Liver (tissue), 8 donors: ENCODE measurements at regions not wholly inside any gene's neighbourhood (a gene's known extent, or its start where the extent isn't known, plus 50 kb on each side); places are given as distances from the start of the nearest gene placed in this dataset.

Experiments
- DNase-seq: peaks from one replicate; pipeline ENCODE4 v3.0.0-alpha.2; 2017; ENCODE audit warnings: low spot score
- H3K27ac ChIP-seq, 2 donors: one replicate each; pipeline ENCODE4 v1.7.0; 2013; ENCODE audit warnings: inconsistent platforms in 2 of 2, low read length in 2 of 2, control low read depth in 1 of 2, low read depth in 1 of 2, mild to moderate bottlenecking in 1 of 2
- H3K27me3 ChIP-seq, 4 donors: one replicate each; pipeline versions ENCODE4 v1.6.1 to v1.7.0; 2013; ENCODE audit warnings: low read length in 3 of 4, inconsistent platforms in 1 of 4, mild to moderate bottlenecking in 1 of 4, moderate library complexity in 1 of 4; ENCODE audit not compliant: control insufficient read depth in 4 of 4, insufficient read depth in 4 of 4
- H3K36me3 ChIP-seq, 4 donors: one replicate each; pipeline versions ENCODE4 v1.6.1 to v1.7.0; 2013; ENCODE audit warnings: low read length in 3 of 4, mild to moderate bottlenecking in 3 of 4, low read depth in 1 of 4, moderate library complexity in 1 of 4; ENCODE audit not compliant: control insufficient read depth in 4 of 4, insufficient read depth in 3 of 4
- H3K4me1 ChIP-seq, 4 donors: one replicate each; pipeline versions ENCODE4 v1.6.1 to v1.7.0; 2013; ENCODE audit warnings: low read length in 3 of 4, mild to moderate bottlenecking in 3 of 4, moderate library complexity in 1 of 4; ENCODE audit not compliant: control insufficient read depth in 4 of 4, insufficient read depth in 4 of 4
- H3K4me3 ChIP-seq, 3 donors: one replicate each; pipeline versions ENCODE4 v1.6.1 to v1.7.0; 2013; ENCODE audit warnings: low read length in 3 of 3, control low read depth in 1 of 3, low read depth in 1 of 3, mild to moderate bottlenecking in 1 of 3
- H3K9ac ChIP-seq, 2 donors: one replicate each; pipeline ENCODE4 v1.7.0; 2013; ENCODE audit warnings: low read length in 2 of 2, mild to moderate bottlenecking in 2 of 2, moderate library complexity in 2 of 2, control low read depth in 1 of 2, low read depth in 1 of 2
- H3K9me3 ChIP-seq, 4 donors: one replicate each; pipeline versions ENCODE4 v1.6.1 to v1.7.0; 2013; ENCODE audit warnings: low read length in 3 of 4; ENCODE audit not compliant: control insufficient read depth in 4 of 4
- ATF3 ChIP-seq: IDR thresholded peaks from 2 replicates; pipeline ENCODE4 v1.6.1; 2016; ENCODE audit warnings: antibody characterized with exemption
- CTCF ChIP-seq: fragments of 150-350 bp; IDR thresholded peaks from 2 replicates; pipeline ENCODE4 v1.5.1; 2017; ENCODE audit warnings: improper control_type of control experiment, low read depth, low read length; ENCODE audit not compliant: missing input control
- EGR1 ChIP-seq, 2 donors: IDR thresholded peaks; 2 replicates each; pipeline ENCODE4 v1.6.1; 2016 to 2018; ENCODE audit warnings: antibody characterized with exemption in 2 of 2, low read depth in 2 of 2
- FOXA1 ChIP-seq: IDR thresholded peaks from 2 replicates; pipeline ENCODE4 v1.6.1; 2016; ENCODE audit warnings: antibody characterized with exemption
- FOXA2 ChIP-seq: IDR thresholded peaks from 2 replicates; pipeline ENCODE4 v1.6.1; 2016; ENCODE audit warnings: antibody characterized with exemption
- GABPA ChIP-seq, 2 donors: IDR thresholded peaks in 1 of 2; conservative IDR thresholded peaks in 1 of 2; 2 replicates each; pipeline ENCODE4 v1.6.1; 2016; ENCODE audit warnings: antibody characterized with exemption in 2 of 2, mild to moderate bottlenecking in 1 of 2, moderate library complexity in 1 of 2
- HNF4A ChIP-seq, 2 donors: conservative IDR thresholded peaks; 2 replicates each; pipeline ENCODE4 v1.6.1; 2016; ENCODE audit warnings: antibody characterized with exemption in 2 of 2, mild to moderate bottlenecking in 2 of 2
- HNF4G ChIP-seq: IDR thresholded peaks from 2 replicates; pipeline ENCODE4 v1.6.1; 2016; ENCODE audit warnings: antibody characterized with exemption
- JUND ChIP-seq, 2 donors: IDR thresholded peaks; 2 replicates each; pipeline ENCODE4 v1.6.1; 2016; ENCODE audit warnings: antibody characterized with exemption in 2 of 2
- MAX ChIP-seq: IDR thresholded peaks from 2 replicates; pipeline ENCODE4 v1.6.1; 2016; ENCODE audit warnings: antibody characterized with exemption
- NR2F2 ChIP-seq: IDR thresholded peaks from 2 replicates; pipeline ENCODE4 v1.6.1; 2016; ENCODE audit warnings: antibody characterized with exemption
- RAD21 ChIP-seq, 2 donors: IDR thresholded peaks; 2 replicates each; pipeline ENCODE4 v1.6.1; 2016; ENCODE audit warnings: antibody characterized with exemption in 2 of 2, mild to moderate bottlenecking in 2 of 2
- REST ChIP-seq: IDR thresholded peaks from 2 replicates; pipeline ENCODE4 v1.6.1; 2016; ENCODE audit warnings: antibody characterized with exemption, mild to moderate bottlenecking
- RXRA ChIP-seq, 2 donors: IDR thresholded peaks; 2 replicates each; pipeline ENCODE4 v1.6.1; 2017 to 2018; ENCODE audit warnings: antibody characterized with exemption in 2 of 2, mild to moderate bottlenecking in 1 of 2
- SP1 ChIP-seq: IDR thresholded peaks from 2 replicates; pipeline ENCODE4 v1.6.1; 2018; ENCODE audit warnings: antibody characterized with exemption, mild to moderate bottlenecking
- TAF1 ChIP-seq: conservative IDR thresholded peaks from 2 replicates; pipeline ENCODE4 v1.6.1; 2016; ENCODE audit warnings: antibody characterized with exemption, mild to moderate bottlenecking
- YY1 ChIP-seq: IDR thresholded peaks from 2 replicates; pipeline ENCODE4 v1.6.1; 2016; ENCODE audit warnings: antibody characterized with exemption, mild to moderate bottlenecking
- ZBTB33 ChIP-seq: IDR thresholded peaks from 2 replicates; pipeline ENCODE4 v1.6.1; 2016; ENCODE audit warnings: antibody characterized with exemption
- whole genome bisulfite sequencing: extraction: QIAGEN DNeasy Blood & Tissue Kit; methylation state at CpG from one replicate; pipeline ENCODE4 v1.1.7; 2013; 5-methylcytosine and 5-hydroxymethylcytosine counted together
- donor health status: healthy.
- donor health status: healthy.
- donor health status: healthy.
- donor health status: healthy.
- donor health status: healthy.

GRCh38 chr9:18404434-18405029 lies 69.4 kb upstream of the ADAMTSL1 start:
- H3K9me3 ChIP-seq, result no peaks in the 10 kb centered on the region
- no peaks in the 10 kb centered on the region for H3K4me1 ChIP-seq
- no peak overlapping the region for H3K4me3 ChIP-seq
- TF ChIP-seq RXRA (IDR thresholded peaks at IDR 0.05) (no peak), HNF4A (conservative IDR thresholded peaks at IDR 0.05) (no peak), MAX (no peak), HNF4G (no peak), ZBTB33 (no peak), JUND (IDR thresholded peaks at IDR 0.05) (no peak), EGR1 (IDR thresholded peaks at IDR 0.05; ENCODE audit: low read depth in 2 of 2) (no peak), NR2F2 (no peak), GABPA (IDR thresholded peaks at IDR 0.05 in 1 of 2, conservative IDR thresholded peaks at IDR 0.05 in 1 of 2) (no peak), YY1 (no peak), FOXA2 (no peak), FOXA1 (no peak), REST (no peak), CTCF (no peak), ATF3 (no peak), TAF1 (no peak), RAD21 (IDR thresholded peaks at IDR 0.05) (no peak), SP1 (no peak)
- no peak overlapping the region for H3K9ac ChIP-seq
- no peak for DNase-seq
- no peaks in the 10 kb centered on the region for H3K27me3 ChIP-seq
- H3K36me3 ChIP-seq, result no peaks in the 10 kb centered on the region
- 88% methylated on average over 3 of the region's 3 CpGs for WGBS
- no peak overlapping the region for H3K27ac ChIP-seq
